CD4-positive, alpha-beta T cell treated with Interleukin-17A for 1 hour (primary cell): ENCODE measurements at regions not wholly inside any gene's neighbourhood (a gene's known extent, or its start where the extent isn't known, plus 50 kb on each side); places are given as distances from the start of the nearest gene placed in this dataset.

ENCODE experiments used
- DNase-seq: peaks from one replicate; pipeline ENCODE4 v3.0.0-alpha.2; 2020

- no peak for DNase-seq
Measured at GRCh38 chr2:105617631-105618350, 126.9 kb upstream of the NCK2 start.

DNA sequence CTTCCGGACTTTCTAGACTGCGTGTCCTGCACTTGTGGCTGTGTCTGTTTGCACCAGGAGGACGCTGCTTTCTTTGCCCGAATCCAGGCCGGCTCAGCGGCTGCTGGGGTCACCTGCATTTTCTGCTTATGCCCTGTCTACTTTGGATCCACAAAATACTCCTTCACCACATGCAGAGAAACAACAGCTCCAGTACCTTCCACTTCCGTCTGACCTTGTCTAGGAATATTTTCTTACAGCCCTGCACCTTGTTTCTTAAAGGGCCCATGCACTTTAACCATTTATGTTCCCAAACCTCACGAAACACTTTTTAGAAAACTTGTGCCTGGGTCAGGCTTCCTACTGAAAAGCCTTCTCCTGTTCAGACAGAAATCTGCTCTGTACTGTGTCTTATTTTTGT is 129.4 kb upstream of the NCK2 start:
- no peak for DNase-seq

DNA sequence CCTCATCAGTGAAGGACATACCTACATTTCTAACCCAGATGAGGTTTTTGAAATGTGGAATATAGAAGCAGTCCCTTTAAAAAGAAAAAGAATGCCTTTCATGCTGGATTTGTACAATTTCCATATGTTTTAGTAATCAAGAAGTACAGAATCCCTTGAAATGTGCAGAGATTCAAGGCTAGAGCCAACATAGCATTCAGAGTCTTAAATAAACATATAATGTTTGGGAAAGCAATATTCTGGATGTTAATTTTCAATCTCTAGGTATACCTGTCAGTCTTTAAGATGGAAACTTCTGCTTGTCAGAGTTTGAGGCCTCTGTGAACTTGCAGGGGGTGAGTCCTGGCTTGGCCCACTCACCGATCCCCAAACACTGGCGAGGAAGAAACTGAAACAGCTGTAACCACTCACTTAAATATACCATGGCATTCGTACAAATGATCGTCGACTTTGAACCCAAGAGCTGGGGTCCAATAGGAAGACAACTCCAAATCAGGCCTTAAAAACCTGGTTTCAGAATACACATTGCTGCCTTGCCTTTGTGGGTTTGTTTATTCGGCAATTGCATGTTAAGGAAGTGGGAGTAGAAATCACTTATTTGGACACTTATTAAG is 132.8 kb upstream of the NCK2 start:
- DNase-seq, result no peak

- no peak for DNase-seq
Measured at GRCh38 chr2:105611333-105611637, 133.4 kb upstream of the NCK2 start.

- DNase-seq, result no peak
Measured at GRCh38 chr2:105610576-105611332, 134.0 kb upstream of the NCK2 start.

DNA sequence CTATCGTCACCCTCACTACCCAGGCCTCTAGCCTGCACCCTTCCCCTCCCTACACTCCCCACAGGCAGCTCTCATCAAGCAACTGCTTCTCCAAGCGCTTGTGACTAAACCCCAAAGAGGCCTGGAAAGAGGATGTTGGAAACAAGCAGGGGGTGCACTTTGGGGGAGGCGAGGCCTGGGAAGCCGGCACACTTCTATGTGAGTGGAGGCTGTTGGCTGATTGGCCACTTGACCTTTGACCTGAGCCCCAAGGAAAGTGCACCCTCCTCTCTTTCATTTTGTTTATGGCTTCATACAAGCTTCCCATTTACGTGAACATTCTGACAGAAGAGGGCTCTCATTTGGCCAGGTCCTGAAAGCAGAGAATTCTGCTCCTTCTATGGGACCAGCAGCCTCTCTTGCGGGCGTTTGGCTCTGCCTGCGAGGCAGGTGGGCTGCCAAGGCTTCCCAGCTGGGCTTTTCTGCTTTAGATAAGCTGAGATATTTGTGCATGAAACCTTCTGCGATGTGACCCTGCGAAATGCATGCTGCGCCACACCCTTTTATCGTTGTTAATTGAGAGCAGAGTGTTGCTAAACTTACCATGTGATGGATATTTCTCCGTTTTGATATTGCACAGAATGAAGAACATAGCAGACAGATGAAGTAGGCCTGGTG is 134.8 kb upstream of the NCK2 start:
- DNase-seq, result no peak

GRCh38 chr2:105607920-105608504 is 136.7 kb upstream of the NCK2 start:
- DNase-seq, result no peak

DNA sequence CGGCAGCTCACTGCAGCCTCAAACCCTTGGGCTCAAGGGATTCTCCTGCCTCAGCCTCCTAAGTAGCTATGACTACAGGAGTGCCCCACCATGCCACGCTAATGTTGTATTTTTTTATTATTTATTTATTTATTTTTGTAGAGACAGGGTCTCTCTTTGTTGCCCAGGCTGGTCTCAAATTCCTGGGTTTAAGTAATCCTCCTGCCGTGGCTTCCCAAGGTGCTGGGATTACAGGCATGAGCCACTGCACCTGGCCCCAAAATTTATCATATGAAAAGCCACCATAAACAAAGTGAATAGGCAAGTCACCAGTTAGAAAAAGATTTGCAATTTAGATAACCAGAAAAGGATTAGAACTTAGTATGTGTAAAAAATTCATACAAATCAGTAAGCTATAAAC is 138.6 kb upstream of the NCK2 start:
- no peak for DNase-seq

- no peak for DNase-seq
Measured at GRCh38 chr2:105604938-105605337, 139.8 kb upstream of the NCK2 start.

DNA sequence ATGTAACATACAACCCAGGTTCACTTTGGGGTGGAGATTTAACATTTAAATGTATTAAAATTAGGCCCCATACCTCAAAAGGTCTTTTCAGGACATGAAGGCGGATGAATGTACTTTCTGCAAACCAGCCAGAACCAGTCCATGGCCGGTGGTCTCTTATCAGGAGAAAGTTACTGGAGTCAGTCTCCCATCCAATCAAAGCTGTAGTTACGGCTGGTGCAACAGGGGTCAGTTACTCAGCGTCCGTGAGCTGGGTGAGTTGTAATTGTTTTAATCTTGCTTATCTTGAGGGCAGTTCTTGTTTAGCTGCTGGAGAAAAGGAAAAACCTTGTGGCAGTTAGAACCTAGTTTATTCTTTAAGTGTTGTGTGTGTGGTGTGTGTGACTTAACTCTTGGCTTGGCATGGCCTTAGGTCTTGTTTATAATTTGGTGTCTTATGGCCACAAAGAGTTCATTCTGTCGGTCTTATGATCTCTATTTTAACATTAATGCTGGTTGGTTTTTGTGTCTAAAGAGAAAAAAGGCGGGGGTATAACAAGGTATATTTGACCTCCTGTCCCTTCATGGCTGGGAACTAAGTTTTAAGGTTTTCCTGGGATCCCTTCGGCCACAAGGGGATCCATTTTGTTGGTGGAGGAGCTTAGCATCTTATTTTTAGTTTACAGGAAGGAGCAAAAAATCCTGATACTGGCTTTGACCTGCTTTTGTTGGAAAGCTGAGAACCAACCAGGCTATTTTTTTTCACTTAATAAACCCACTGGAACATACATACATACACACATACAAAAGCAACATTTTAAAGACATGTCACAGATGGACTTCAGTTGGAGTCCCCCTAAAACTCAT is 143.5 kb upstream of the NCK2 start:
- DNase-seq, result no peak

DNA sequence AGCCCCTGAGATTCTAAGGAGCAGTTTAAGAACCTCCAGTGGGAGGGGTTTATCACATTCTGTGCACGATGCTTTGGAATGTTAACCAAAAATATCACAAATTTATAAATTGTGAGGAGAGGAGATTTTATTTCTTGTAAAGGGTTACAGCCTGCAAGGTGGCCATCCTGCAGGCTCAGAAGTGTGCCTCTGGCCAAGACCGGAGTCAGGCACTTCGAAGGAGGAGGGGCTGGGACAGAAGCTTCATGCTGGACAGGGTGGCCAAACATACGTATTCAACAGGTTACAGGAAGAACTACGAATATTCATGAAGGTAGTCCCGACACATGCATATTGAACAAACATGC is 144.1 kb upstream of the NCK2 start:
- DNase-seq, result no peak

- no peak for DNase-seq
Measured at GRCh38 chr2:105600037-105600442, 144.7 kb upstream of the NCK2 start.

DNA sequence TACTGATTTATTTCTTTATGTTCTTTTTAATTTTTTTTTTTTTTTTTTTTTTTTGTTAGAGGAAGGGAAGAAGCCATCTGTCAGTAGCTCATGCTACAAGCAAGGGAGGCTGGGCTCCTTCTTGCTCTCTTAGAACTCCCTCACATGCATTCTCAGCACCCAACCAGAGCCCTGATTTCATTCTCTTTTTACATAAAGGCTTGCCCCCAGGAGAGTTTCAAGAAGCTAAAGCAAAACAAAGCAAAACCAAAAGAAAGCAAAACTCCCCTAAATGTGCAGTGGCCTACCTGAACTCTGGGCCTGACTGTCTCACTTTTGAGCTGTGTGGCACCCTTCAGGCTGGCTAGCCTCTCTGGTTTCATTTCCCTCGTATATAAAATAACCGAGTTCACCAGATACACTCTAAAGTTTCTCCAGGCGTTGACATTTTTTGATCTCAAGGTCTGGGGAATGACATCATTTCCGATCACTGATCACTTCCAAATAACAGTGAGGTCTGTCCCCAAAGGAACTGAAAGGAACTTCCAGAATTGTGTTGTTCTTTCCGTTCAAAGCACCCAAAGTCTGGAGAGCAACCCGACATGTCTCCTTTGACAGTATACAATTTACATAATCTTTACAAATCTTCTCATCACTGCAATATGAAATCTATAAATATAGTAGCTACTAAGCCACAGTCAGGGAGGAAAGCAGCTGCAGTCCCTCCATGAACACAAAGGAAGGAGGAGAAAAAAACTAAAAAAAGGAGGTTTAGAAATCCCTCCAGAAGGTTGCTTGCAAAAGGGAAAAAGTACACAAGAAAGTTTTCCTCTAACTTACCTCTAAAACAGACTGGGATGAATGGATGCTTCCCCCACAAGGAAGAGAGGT is 145.6 kb upstream of the NCK2 start:
- no peak for DNase-seq

DNA sequence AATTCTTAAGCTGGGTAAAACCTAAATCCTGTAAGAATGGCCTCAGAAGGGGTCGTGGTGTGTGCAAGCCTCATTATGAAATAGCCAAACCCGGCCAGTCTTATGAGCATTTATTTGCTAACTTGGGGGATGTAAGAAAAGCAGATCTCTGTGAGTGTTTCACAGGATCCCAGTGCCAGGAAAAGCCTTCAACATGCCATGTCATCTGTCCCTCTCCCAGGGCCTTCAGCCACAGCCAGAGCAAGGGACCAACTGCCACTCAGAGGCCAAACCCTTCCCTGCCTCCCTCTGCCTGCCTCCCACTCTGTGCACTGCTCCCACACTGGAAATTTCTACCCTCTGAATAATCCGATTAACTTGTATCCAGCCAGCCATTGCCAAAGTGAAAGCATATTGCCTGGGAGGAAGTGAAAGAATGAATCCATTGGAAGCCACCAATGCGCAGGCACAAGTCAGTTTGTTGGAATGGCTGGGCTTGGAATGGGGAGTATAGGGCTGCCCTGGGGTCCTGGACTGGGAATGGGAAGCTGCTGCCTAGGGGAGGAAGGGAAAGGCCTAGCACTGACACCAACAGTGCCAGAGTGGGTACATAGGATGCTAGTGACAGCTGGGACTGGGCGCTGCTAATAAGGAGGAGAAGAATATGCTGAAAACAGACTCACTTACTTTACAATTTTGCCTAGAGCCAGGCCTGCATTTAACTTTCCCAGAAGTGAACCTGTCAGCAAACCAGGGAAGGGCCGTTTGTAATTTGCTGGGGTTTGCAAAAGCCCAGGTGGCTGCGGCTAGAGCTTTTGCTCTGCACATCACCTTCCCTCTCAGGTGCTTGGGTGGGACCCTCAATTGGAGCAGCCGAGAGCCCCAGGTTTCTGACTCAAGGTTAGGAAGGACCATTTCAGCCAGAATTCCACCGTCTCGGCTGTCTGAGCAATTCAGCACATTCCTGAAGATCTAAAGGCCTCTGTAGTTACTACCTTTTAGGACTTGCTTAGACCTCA is 146.6 kb upstream of the NCK2 start:
- DNase-seq, result no peak

DNA sequence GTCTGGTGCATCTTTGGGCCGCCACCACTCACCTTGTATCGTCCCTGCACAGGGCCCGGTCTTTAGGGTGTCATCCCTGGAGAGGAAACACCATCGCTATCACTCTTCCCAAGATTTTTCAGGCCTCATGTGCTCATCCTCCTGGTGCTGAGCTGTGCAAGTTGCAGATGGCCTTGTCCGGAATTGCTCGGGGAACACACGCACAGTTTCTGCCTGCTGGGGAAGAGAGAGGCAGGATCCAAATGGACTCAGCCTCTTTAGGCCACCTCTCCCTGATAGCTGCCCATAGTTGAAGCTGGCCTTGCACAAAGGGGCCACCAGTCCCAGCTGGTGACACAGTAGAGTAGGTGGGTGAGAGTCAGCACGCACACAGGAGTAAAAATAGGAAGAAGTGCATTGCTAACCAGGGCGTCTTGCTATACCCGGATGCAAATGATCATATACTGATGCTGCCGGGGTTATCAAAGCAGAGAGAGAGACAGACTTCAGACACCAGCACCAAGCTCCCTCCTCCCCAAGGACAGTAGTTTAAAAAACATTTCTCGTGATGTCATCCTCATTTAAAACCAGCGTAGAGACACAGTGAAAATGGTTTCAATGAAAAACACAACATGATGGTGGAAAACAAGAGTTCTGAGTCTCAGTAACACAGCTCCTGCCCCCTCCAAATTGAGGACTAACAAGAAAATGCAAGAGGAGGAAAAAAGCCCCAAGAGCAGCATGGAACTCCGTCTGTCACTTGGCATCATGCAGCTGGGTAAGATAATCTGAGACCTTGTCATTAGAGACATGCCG is 147.5 kb upstream of the NCK2 start:
- DNase-seq, result no peak

- no peak for DNase-seq
Measured at GRCh38 chr2:105596411-105596921, 148.2 kb upstream of the NCK2 start.

GRCh38 chr2:105595536-105595935 is 149.2 kb upstream of the NCK2 start:
- DNase-seq, result no peak

DNA sequence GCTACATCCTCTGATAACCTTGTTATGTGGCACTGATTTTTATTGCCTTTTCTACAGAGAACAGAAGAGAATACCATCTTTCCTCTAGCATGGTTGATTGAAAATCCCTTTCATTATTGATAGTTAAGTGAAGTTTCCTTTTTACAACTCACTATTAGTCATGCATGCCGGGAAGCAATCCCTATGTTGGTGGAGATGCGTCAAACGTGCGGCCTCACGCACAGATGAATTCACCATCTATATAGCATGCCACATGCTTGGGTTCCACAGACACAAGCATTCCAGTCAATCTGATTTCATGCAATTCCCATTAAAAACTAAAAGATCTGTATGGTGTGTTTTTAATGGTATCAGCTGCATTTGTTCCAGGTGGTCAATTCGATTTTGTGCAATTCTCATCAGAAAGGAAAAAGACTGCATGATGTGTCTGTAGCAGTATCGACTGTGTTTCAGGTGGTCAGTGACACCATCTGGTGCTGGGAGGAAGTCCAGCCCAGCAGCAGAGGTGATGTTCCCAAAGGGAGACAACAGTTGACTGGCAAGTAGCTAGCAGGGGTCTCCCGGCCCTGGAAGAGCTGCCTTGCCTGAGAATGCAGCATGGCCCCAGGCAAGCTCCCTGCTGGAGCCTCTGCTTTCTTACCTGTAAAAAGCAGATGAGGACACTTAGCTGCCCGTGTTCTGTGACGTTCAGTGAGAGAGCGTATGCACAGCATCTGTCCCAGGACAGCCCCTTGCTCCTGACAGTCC is 151.3 kb upstream of the NCK2 start:
- no peak for DNase-seq
